Inferior parietal cortex (tissue), 1 donor: ENCODE measurements at regions not wholly inside any gene's neighbourhood (a gene's known extent, or its start where the extent isn't known, plus 50 kb on each side); places are given as distances from the start of the nearest gene placed in this dataset.
"Not testable (repeated sequence)": the region's sequence is repeated elsewhere in the genome, so short reads cannot be mapped to it uniquely, and the experiment has no call there.

ENCODE experiments used
- DNase-seq: peaks from one replicate; pipeline ENCODE4 v3.0.0-alpha.2; 2016; ENCODE audit errors: extremely low spot score

- DNase-seq: no peak
Observed at GRCh38 chr2:64251497-64252250, 107.5 kb upstream of the PELI1 start.

DNA sequence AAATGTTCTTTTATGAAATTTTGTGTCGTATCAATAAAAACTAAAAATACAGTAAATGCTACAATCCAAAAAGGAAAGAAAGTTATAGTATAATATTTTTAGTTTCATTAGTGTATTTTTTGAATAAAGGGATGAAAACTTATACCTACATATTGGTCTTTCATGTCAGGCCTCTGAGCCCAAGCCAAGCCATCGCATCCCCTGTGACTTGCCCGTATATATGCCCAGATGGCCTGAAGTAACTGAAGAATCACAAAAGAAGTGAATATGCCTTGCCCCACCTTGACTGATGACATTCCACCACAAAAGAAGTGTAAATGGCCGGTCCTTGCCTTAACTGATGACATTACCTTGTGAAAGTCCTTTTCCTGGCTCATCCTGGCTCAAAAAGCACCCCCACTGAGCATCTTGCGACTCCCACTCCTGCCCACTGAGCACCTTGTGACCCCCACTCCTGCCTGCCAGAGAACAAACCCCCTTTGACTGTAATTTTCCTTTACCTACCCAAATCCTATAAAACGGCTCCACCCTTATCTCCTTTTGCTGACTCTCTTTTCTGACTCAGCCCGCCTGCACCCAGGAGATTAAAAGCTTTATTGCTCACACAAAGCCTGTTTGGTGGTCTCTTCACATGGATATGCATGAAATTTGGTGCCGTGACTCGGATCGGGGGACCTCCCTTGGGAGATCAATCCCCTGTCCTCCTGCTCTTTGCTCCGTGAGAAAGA lies 108.2 kb upstream of the PELI1 start:
- not testable (repeated sequence) for DNase-seq

GRCh38 chr2:64253421-64253820 lies 109.2 kb upstream of the PELI1 start:
- not testable (repeated sequence) for DNase-seq

GRCh38 chr2:64258566-64258965 lies 114.3 kb upstream of the PELI1 start:
- DNase-seq: no peak

- no peak for DNase-seq
Observed at GRCh38 chr2:64259312-64259711, 115.1 kb upstream of the PELI1 start.

DNA sequence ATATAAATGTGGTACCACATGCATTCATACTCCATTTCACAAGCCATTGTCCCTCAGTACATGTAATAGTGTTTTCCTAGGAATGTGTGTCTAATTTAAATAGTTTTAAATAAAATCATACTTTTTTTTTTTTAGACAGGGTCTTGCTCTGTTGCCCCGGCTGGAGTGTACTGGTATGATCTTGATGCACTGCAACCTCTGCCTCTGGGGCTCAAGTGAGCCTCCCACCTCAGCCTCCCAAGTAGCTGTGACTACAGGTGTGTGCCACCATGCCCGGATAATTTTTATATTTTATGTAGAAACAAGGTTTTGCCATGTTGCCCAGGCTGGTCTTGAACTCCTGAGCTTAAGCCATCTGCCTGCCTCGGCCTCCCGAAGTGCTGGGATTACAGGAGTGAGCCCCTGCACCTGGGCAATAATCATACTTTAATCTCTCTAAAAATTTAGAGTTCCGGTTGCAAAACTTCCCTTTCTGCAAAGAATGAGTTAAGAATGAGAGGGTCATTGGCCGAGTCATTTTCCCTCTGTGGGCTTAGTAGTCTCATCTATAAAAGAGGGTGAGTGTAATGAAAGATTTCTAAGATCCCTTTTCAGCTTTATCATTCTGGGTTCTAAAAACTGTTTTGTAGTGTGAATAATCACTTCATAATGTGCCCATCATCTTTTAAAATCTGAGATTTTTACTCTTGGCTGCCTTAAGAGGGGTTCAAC lies 116.0 kb upstream of the PELI1 start:
- DNase-seq: no peak

DNA sequence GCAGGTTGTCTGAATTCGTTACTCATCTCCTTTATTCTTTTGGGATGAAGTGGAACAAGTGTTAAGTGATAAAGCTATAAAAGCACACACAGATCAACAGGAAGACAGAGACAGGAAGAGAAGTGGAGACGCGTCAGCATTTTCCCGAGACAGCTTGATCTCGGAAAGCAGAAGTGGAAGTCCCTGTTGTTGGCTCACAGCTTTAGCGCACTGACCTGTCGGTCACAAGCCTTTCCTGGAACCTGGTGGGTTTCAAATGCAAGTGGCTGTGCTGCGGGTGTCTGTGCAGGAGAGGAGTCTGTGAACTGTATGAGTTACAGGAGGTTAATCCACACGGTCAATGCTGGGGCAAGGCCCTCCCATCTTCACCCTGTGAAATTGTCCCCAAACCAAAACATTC lies 116.6 kb upstream of the PELI1 start:
- peak; percentile 33 for DNase-seq

DNA sequence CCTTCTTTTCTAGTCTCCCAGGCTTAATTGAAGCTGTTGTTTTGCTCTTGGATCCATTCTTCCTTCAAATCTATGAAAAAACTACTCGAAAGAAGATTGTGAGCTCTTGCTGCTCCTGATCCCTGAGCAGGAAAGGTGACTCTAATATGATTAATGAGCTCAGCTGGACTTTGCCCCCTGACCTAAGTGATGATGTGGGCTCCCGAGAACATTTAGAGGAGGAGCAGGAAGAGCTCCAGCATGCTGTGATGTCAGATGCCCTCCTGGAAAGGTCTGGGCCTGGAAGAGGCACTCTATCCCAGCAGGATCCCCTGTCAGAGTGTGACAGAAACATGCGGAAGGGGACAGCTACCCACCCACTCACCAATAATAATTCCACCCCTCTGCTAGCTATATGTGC lies 117.9 kb upstream of the PELI1 start:
- DNase-seq: no peak

GRCh38 chr2:64262816-64263215 lies 118.6 kb upstream of the PELI1 start:
- no peak for DNase-seq

DNA sequence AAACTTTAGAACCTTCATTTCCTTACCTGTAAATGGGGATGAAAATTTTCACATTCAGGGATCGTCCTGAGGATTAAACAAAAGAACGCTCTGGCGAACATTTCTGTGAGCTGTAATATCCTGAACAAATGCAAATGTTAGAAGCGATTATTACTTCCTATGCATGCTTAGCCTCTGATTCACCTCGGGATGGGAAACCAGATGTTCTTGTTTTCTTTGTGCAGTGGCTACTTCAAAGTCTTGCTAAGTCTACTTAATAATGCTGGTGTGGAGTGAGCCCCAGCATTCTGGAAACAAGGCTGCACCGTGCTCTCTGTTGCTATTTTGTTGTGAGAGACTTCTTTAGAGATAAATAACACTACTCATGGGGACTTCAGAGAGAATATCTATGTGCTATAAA lies 119.1 kb upstream of the PELI1 start:
- no peak for DNase-seq

DNA sequence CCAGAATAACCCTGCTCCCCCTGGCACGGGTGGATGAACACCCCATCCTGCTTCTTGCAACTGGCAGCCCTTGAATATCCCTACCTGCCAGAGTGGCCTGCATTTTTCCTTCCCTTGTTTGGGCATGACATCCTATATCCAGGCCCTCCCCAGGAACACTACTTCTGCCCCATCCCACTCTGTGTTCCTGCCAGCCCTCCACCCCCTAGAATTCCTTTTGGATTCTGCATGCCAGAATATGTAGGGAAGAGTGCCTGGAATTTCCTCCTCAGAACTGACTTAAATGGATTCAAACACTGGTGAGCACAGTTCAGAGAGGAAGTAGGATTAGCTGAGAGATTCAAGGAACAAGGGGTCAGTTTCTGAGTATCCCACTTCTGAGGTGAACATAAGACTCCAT lies 123.5 kb upstream of the PELI1 start:
- DNase-seq: no peak

GRCh38 chr2:64268330-64269048 lies 124.3 kb upstream of the PELI1 start:
- no peak for DNase-seq

GRCh38 chr2:64273524-64274398 lies 129.5 kb upstream of the PELI1 start:
- DNase-seq: no peak

GRCh38 chr2:64274399-64275173 lies 130.4 kb upstream of the PELI1 start:
- DNase-seq: no peak

- DNase-seq: no peak
Observed at GRCh38 chr2:64275174-64275466, 130.9 kb upstream of the PELI1 start.

GRCh38 chr2:64276417-64277095 lies 132.3 kb upstream of the PELI1 start:
- DNase-seq: no peak

DNA sequence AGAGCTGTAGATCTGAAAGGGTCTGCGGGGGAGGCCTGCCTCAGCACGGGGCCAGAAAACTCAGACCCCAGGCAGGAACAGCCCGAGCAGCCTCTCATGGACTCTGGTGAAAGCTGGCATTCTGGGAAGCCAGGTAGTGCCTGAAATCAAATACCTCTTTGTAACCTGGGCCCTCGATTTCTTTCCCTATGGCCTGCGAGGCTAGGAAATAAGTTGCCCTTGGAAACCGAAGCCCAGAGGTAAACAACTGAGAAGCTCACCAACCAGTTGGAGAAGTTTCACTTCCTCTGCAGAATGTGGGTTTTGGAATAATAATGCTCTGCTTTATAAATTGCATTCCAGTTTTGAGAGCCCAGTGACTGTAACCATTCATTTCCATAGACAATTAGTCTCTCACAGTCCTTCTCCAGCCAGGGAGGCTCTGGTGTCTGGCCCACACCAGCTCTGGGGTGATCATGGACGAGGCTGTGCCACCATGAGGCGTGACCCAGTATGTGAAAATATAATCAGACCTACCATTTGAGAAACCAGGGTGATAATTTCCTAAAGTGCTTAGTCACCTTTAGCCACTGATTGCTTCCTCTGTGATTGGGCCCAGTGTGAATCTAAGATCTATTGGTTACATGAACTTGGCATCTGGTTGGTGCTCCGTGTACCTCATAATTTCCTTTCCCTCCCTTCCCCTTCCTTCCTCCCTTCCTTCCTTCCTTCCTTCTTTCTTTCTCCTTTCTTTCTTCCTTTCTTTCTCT lies 133.1 kb upstream of the PELI1 start:
- DNase-seq: no peak

GRCh38 chr2:64280812-64281211 lies 136.6 kb upstream of the PELI1 start:
- DNase-seq: not testable (repeated sequence)

GRCh38 chr2:64283006-64283570 lies 138.9 kb upstream of the PELI1 start:
- DNase-seq: no peak
